Activated T-helper 2 cell treated with anti-CD3 and anti-CD28 coated beads, Interferon-gamma antibody, Interleukin-2, Interleukin-4, amounts not matched to agents 10 μg/mL and 5 μg/mL and 100 μg/mL, durations not matched to agents 14 hours and 24 hours and 36 hours (primary cell): ENCODE measurements at regions not wholly inside any gene's neighbourhood (a gene's known extent, or its start where the extent isn't known, plus 50 kb on each side); places are given as distances from the start of the nearest gene placed in this dataset.
"Not testable (repeated sequence)": the region's sequence is repeated elsewhere in the genome, so short reads cannot be mapped to it uniquely, and the experiment has no call there.

Experiments
- DNase-seq: peaks from one replicate; pipeline ENCODE4 v3.0.0; 2021; ENCODE audit warnings: low spot score
- H3K27ac Mint-ChIP-seq: one replicate; pipeline ENCODE4 v1.8.0; 2021; ENCODE audit warnings: mixed read lengths
- H3K27me3 Mint-ChIP-seq: one replicate; pipeline ENCODE4 v1.8.0; 2021; ENCODE audit warnings: low read depth, mixed read lengths
- H3K36me3 Mint-ChIP-seq: one replicate; pipeline ENCODE4 v1.8.0; 2021; ENCODE audit warnings: low read depth, mixed read lengths
- H3K4me1 Mint-ChIP-seq: one replicate; pipeline ENCODE4 v1.8.0; 2021; ENCODE audit warnings: low read depth, mixed read lengths
- H3K4me3 Mint-ChIP-seq: one replicate; pipeline ENCODE4 v1.8.0; 2021; ENCODE audit warnings: low read depth, mild to moderate bottlenecking, moderate library complexity, mixed read lengths
- H3K9me3 Mint-ChIP-seq: one replicate; pipeline ENCODE4 v1.8.0; 2021; ENCODE audit warnings: mixed read lengths
- intact Hi-C: fragments of 100-400 bp; cut with micrococcal nuclease; formaldehyde crosslinking; loops from one replicate; pipeline ENCODE4 v1.15.1; 2023

- intact Hi-C loops = no loop called here
- no peak for DNase-seq
- Mint-ChIP-seq H3K4me3 (no peak overlapping the region), H3K9me3 (no peaks in the 10 kb centered on the region), H3K27me3 (no peaks in the 10 kb centered on the region), H3K27ac (no peak overlapping the region), H3K36me3 (no peaks in the 10 kb centered on the region), H3K4me1 (no peaks in the 10 kb centered on the region)
Observed at GRCh38 chr4:175309041-175309440, 390.9 kb downstream of the ADAM29 start.

DNA sequence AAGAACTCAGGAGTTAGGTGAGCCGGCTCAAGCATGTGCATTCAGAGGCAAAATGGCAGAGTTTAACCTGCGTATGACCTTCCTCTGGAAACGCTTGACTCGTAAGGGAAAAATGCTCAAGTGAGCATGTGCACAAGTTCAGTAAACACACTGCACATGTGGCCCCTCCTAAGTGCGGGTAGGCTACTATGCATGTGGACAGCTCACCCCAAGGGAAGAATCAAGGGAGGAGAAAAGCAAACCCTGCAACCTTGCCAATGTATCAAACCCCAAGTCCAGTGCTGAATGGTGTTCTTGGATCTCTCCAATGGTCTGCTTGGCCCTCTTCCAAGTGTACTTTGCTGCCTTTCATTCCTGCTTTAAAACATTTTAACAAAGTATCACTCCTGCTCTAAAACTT, 407.1 kb downstream of the ADAM29 start:
- no peak overlapping the region for H3K4me3 Mint-ChIP-seq
- intact Hi-C loops = no loop called here
- DNase-seq = no peak
- H3K27me3 Mint-ChIP-seq = no peaks in the 10 kb centered on the region
- H3K27ac Mint-ChIP-seq = no peak overlapping the region
- H3K4me1 Mint-ChIP-seq = no peaks in the 10 kb centered on the region
- no peaks in the 10 kb centered on the region for H3K36me3 Mint-ChIP-seq
- H3K9me3 Mint-ChIP-seq = peaks cover 7% of the 10 kb centered on the region

- H3K4me3 Mint-ChIP-seq = no peak overlapping the region
- H3K36me3 Mint-ChIP-seq = no peaks in the 10 kb centered on the region
- H3K4me1 Mint-ChIP-seq = no peaks in the 10 kb centered on the region
- DNase-seq = no peak
- intact Hi-C loops = no loop called here
- H3K9me3 Mint-ChIP-seq = peaks cover 7% of the 10 kb centered on the region
- no peak overlapping the region for H3K27ac Mint-ChIP-seq
- no peaks in the 10 kb centered on the region for H3K27me3 Mint-ChIP-seq
Observed at GRCh38 chr4:175326796-175327195, 408.6 kb downstream of the ADAM29 start.

- no peak overlapping the region for H3K4me3 Mint-ChIP-seq
- no peaks in the 10 kb centered on the region for H3K4me1 Mint-ChIP-seq
- H3K27ac Mint-ChIP-seq = no peak overlapping the region
- H3K9me3 Mint-ChIP-seq = peaks cover 7% of the 10 kb centered on the region
- DNase-seq = no peak
- intact Hi-C loops = no loop called here
- H3K36me3 Mint-ChIP-seq = no peaks in the 10 kb centered on the region
- no peaks in the 10 kb centered on the region for H3K27me3 Mint-ChIP-seq
Observed at GRCh38 chr4:175330236-175330635, 412.1 kb downstream of the ADAM29 start.

GRCh38 chr4:175330652-175331051, 412.5 kb downstream of the ADAM29 start:
- Mint-ChIP-seq H3K4me1 (no peaks in the 10 kb centered on the region), H3K36me3 (no peaks in the 10 kb centered on the region), H3K27ac (no peak overlapping the region), H3K27me3 (no peaks in the 10 kb centered on the region), H3K9me3 (peaks cover 7% of the 10 kb centered on the region), H3K4me3 (no peak overlapping the region)
- intact Hi-C loops = no loop called here
- DNase-seq = no peak

- Mint-ChIP-seq H3K4me1 (no peaks in the 10 kb centered on the region), H3K36me3 (no peaks in the 10 kb centered on the region), H3K4me3 (no peak overlapping the region), H3K27me3 (no peaks in the 10 kb centered on the region), H3K27ac (no peak overlapping the region), H3K9me3 (no peaks in the 10 kb centered on the region)
- no peak for DNase-seq
- intact Hi-C loops = no loop called here
Observed at GRCh38 chr4:175335331-175335730, 417.2 kb downstream of the ADAM29 start.

GRCh38 chr4:175336570-175336969, 418.4 kb downstream of the ADAM29 start:
- H3K36me3 Mint-ChIP-seq, H3K27ac Mint-ChIP-seq, H3K4me1 Mint-ChIP-seq, H3K4me3 Mint-ChIP-seq, DNase-seq, intact Hi-C loops, H3K27me3 Mint-ChIP-seq, H3K9me3 Mint-ChIP-seq: not testable (repeated sequence)

GRCh38 chr4:175339100-175339707, 421.0 kb downstream of the ADAM29 start:
- Mint-ChIP-seq H3K4me1 (no peaks in the 10 kb centered on the region), H3K9me3 (peaks cover 5% of the 10 kb centered on the region), H3K27ac (no peak overlapping the region), H3K4me3 (no peak overlapping the region), H3K36me3 (no peaks in the 10 kb centered on the region), H3K27me3 (no peaks in the 10 kb centered on the region)
- intact Hi-C loops = no loop called here
- DNase-seq = no peak

DNA sequence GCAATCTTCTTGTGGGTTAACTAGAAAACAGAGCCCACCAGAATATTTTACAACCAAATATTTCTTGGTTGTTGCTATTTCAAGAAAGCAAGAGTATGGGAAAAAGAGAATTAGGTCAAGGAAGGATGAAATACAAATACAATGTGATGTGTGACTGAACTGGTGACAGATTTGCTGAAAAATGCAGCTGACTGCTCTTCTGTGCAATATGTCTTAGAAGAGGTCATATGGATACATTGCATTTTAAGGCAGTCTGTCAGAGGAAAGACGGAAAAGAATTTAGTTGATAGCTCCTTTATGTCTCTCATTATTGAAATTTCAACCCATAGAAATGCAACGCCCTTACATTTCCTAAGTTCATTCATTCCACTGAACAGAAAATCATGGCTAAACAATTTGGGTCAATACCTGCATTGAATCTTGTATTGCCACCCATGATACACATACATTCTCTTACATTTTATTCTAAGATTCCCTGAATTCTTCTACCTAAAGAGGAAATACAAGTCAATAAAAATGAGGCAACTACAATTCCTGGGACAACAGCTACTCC, 423.1 kb downstream of the ADAM29 start:
- no peaks in the 10 kb centered on the region for H3K4me1 Mint-ChIP-seq
- H3K9me3 Mint-ChIP-seq = peaks cover 7% of the 10 kb centered on the region
- intact Hi-C loops = no loop called here
- no peak for DNase-seq
- no peaks in the 10 kb centered on the region for H3K36me3 Mint-ChIP-seq
- H3K27me3 Mint-ChIP-seq = no peaks in the 10 kb centered on the region
- no peak overlapping the region for H3K4me3 Mint-ChIP-seq
- H3K27ac Mint-ChIP-seq = no peak overlapping the region

DNA sequence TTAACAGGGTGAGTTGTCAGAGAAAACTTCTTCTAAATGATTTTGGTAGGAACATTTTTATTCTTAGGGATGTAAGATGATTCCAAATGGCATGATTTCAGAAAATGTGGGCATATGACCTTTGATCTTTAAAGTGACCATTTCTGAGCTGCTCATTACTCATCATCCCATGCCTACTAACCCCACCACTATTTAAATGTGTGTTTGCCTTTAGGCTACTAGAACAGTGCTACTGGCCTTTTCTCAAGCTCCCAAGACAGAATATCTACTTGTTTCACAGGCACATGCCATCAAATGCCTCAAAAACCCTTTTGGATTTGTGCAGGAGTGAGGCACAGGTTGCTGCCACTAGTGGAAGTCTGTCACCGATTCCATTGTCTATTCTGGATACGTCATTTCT, 428.2 kb downstream of the ADAM29 start:
- peaks cover 7% of the 10 kb centered on the region for H3K9me3 Mint-ChIP-seq
- intact Hi-C loops = no loop called here
- H3K4me1 Mint-ChIP-seq = no peaks in the 10 kb centered on the region
- H3K4me3 Mint-ChIP-seq = no peak overlapping the region
- no peaks in the 10 kb centered on the region for H3K27me3 Mint-ChIP-seq
- H3K36me3 Mint-ChIP-seq = no peaks in the 10 kb centered on the region
- no peak overlapping the region for H3K27ac Mint-ChIP-seq
- DNase-seq = no peak

DNA sequence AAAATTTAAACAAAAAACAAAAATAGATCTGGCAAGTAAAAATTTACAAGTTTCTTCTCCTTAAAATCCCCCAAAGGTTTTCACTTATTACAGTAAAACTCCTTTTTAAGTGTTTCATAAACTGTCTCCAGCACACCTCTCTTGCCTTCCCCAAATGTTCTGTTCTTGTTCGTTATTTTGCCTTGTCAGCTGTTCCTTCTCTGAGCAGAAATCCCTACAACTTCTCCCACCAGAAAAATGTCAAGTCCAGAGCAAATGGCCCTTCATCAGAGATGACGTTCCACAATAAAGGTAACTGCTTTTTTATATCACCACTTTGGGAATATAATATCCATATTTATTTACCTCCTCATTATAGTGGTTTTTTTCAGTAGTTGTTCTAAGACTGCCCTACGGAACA, 432.1 kb downstream of the ADAM29 start:
- Mint-ChIP-seq H3K9me3 (peaks cover 8% of the 10 kb centered on the region), H3K27me3 (no peaks in the 10 kb centered on the region), H3K4me1 (no peaks in the 10 kb centered on the region), H3K36me3 (no peaks in the 10 kb centered on the region), H3K27ac (no peak overlapping the region), H3K4me3 (no peak overlapping the region)
- DNase-seq = no peak
- intact Hi-C loops = no loop called here

DNA sequence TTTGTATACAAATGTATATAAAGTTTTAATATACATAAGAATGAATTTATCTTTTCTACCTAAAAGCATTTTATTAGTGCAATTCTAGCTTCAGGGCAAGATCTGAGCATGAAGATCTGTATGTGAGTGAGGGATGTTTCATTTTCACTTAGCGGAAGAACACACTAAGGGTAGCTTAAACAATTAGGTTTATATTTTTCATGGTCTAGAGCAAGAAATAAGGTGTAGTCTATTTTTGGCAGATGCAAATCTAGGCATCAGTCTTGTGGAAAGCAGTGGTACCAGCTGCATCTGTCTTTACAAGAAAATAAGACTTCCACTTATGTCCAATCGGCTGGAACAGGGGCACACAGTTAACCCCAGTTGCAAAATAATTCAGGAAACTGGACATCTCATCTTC, 433.3 kb downstream of the ADAM29 start:
- intact Hi-C loops = no loop called here
- no peaks in the 10 kb centered on the region for H3K4me1 Mint-ChIP-seq
- H3K9me3 Mint-ChIP-seq = peaks cover 8% of the 10 kb centered on the region

DNA sequence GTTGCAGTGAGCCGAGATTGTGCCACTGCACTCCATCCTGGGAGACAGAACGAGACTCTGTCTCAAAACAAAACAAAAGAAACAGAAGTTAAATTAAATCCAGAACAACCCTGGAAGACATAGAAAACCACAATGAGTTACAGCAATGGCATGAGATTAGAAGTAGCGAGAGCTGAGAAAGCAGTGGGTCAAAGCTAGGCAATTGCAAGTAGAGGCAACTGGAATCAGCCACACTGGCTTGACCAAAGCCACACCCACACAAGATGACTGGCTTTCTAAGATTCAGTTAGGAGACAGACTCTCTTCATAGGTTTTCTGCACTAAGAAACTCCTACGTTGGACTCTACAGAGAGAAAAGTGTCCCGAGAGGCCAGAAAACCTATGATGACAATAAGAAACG, 443.0 kb downstream of the GPM6A start:
- H3K27ac Mint-ChIP-seq = no peak overlapping the region
- no peaks in the 10 kb centered on the region for H3K9me3 Mint-ChIP-seq
- no peak for DNase-seq
- no peaks in the 10 kb centered on the region for H3K36me3 Mint-ChIP-seq
- H3K4me1 Mint-ChIP-seq = no peaks in the 10 kb centered on the region
- intact Hi-C loops = no loop called here
- H3K27me3 Mint-ChIP-seq = no peaks in the 10 kb centered on the region
- no peak overlapping the region for H3K4me3 Mint-ChIP-seq

More for the DNA sequence above, 433.3 kb downstream of the ADAM29 start:
- Mint-ChIP-seq H3K36me3 (no peaks in the 10 kb centered on the region), H3K27me3 (no peaks in the 10 kb centered on the region), H3K4me3 (no peak overlapping the region), H3K27ac (no peak overlapping the region)
- DNase-seq = no peak

- no peaks in the 10 kb centered on the region for H3K36me3 Mint-ChIP-seq
- H3K4me1 Mint-ChIP-seq = no peaks in the 10 kb centered on the region
- H3K27me3 Mint-ChIP-seq = no peaks in the 10 kb centered on the region
- intact Hi-C loops = no loop called here
- DNase-seq = no peak
- no peak overlapping the region for H3K27ac Mint-ChIP-seq
- H3K4me3 Mint-ChIP-seq = no peak overlapping the region
- no peaks in the 10 kb centered on the region for H3K9me3 Mint-ChIP-seq
Observed at GRCh38 chr4:175371091-175371490, 441.0 kb downstream of the GPM6A start.
